Right kidney (tissue), 1 donor: ENCODE measurements at regions not wholly inside any gene's neighbourhood (a gene's known extent, or its start where the extent isn't known, plus 50 kb on each side); places are given as distances from the start of the nearest gene placed in this dataset.
"Not testable (repeated sequence)": the region's sequence is repeated elsewhere in the genome, so short reads cannot be mapped to it uniquely, and the experiment has no call there.

Experiments used
- DNase-seq: peaks from one replicate; pipeline ENCODE4 v3.0.0-alpha.2; 2016

- DNase-seq, result no peak
These were observed 307.2 kb downstream of the HIVEP2 start for GRCh38 chr6:142637624-142638351.

- DNase-seq, result no peak
These were observed 302.3 kb downstream of the HIVEP2 start for GRCh38 chr6:142642651-142643050.

- no peak for DNase-seq
These were observed 300.1 kb downstream of the HIVEP2 start for GRCh38 chr6:142644866-142645265.

GRCh38 chr6:142645663-142646062 is 299.3 kb downstream of the HIVEP2 start:
- no peak for DNase-seq

GRCh38 chr6:142647449-142648035 is 297.4 kb downstream of the HIVEP2 start:
- DNase-seq, result peak; percentile 4

GRCh38 chr6:142648036-142648451 is 296.9 kb downstream of the HIVEP2 start:
- no peak for DNase-seq

GRCh38 chr6:142648526-142648925 is 296.4 kb downstream of the HIVEP2 start:
- DNase-seq, result no peak

GRCh38 chr6:142649438-142650234 is 295.3 kb downstream of the HIVEP2 start:
- DNase-seq, result not testable (repeated sequence)

GRCh38 chr6:142651384-142651783 is 293.6 kb downstream of the HIVEP2 start:
- DNase-seq, result no peak

GRCh38 chr6:142653710-142654420 is 291.1 kb downstream of the HIVEP2 start:
- no peak for DNase-seq

- no peak for DNase-seq
These were observed 285.3 kb downstream of the HIVEP2 start for GRCh38 chr6:142659661-142660060.

GRCh38 chr6:142665393-142665792 is 279.6 kb downstream of the HIVEP2 start:
- no peak for DNase-seq

- DNase-seq, result no peak
These were observed 278.3 kb downstream of the HIVEP2 start for GRCh38 chr6:142666599-142667185.

GRCh38 chr6:142669471-142670351 is 275.3 kb downstream of the HIVEP2 start:
- no peak for DNase-seq

GRCh38 chr6:142671791-142672190 is 273.2 kb downstream of the HIVEP2 start:
- no peak for DNase-seq

- no peak for DNase-seq
These were observed 269.5 kb downstream of the HIVEP2 start for GRCh38 chr6:142675517-142675916.

- DNase-seq, result no peak
These were observed 268.9 kb downstream of the HIVEP2 start for GRCh38 chr6:142676027-142676443.

- no peak for DNase-seq
These were observed 268.3 kb downstream of the HIVEP2 start for GRCh38 chr6:142676647-142677192.

GRCh38 chr6:142679907-142680700 is 264.9 kb downstream of the HIVEP2 start:
- no peak for DNase-seq

- no peak for DNase-seq
These were observed 263.9 kb downstream of the HIVEP2 start for GRCh38 chr6:142681099-142681498.
